Peyer's patch (tissue), 4 donors: ENCODE measurements at regions not wholly inside any gene's neighbourhood (a gene's known extent, or its start where the extent isn't known, plus 50 kb on each side); places are given as distances from the start of the nearest gene placed in this dataset.

Source experiments
- CTCF ChIP-seq, 6 experiments: fragments of 450-650 bp in 4 of 6; fragments of 200-600 bp in 2 of 6; sonication (generic) in 1 of 6; IDR thresholded peaks; one replicate each; pipeline ENCODE4 v1.5.1; 2017 to 2019; ENCODE audit warnings: antibody characterized with exemption in 6 of 6, mild to moderate bottlenecking in 3 of 6, moderate library complexity in 1 of 6
- POLR2A ChIP-seq, 2 donors: fragments of 450-650 bp; IDR thresholded peaks; one replicate each; pipeline ENCODE4 v1.5.1; 2017; ENCODE audit warnings: antibody characterized with exemption in 2 of 2, mild to moderate bottlenecking in 2 of 2, moderate library complexity in 2 of 2

- no peak for TF ChIP-seq CTCF (IDR thresholded peaks at IDR 0.05)
- TF ChIP-seq POLR2A (IDR thresholded peaks at IDR 0.05) = no peak
Observed at GRCh38 chr9:88052321-88052965, 78.1 kb upstream of the CDK20 start.
